GM23338 (cell line): ENCODE measurements at regions not wholly inside any gene's neighbourhood (a gene's known extent, or its start where the extent isn't known, plus 50 kb on each side); places are given as distances from the start of the nearest gene placed in this dataset. TPM values are rescaled to one million over a fixed set of nuclear protein-coding genes. Genes with fewer than 3 reads are reported as not detected.

Experiments used
- EZH2 ChIP-seq: fragments of 200-600 bp; sonication (generic); IDR thresholded peaks from one replicate; pipeline ENCODE4 v1.8.0; 2017; ENCODE audit warnings: antibody characterized with exemption, mild to moderate bottlenecking, low read depth; ENCODE audit not compliant: unreplicated experiment
- JUNB ChIP-seq: IDR thresholded peaks from one replicate; pipeline ENCODE4 v1.6.1; 2016; ENCODE audit warnings: antibody characterized with exemption; ENCODE audit not compliant: unreplicated experiment
- small RNA-seq: library from RNA; depleted of rRNA; stranded (forward); fragments of <200 nt; gene quantifications from one replicate; pipeline ENCODE3, GENCODE V24; 2014; ENCODE audit warnings: low replicate concordance
- TF ChIP-seq, protein P1 (sequence below): fragments of 250-450 bp; sonication (Bioruptor Pico); IDR thresholded peaks from 2 replicates; pipeline ENCODE4 v1.5.0; 2020; ENCODE audit warnings: mild to moderate bottlenecking, moderate library complexity

- TF ChIP-seq, protein P1, sequence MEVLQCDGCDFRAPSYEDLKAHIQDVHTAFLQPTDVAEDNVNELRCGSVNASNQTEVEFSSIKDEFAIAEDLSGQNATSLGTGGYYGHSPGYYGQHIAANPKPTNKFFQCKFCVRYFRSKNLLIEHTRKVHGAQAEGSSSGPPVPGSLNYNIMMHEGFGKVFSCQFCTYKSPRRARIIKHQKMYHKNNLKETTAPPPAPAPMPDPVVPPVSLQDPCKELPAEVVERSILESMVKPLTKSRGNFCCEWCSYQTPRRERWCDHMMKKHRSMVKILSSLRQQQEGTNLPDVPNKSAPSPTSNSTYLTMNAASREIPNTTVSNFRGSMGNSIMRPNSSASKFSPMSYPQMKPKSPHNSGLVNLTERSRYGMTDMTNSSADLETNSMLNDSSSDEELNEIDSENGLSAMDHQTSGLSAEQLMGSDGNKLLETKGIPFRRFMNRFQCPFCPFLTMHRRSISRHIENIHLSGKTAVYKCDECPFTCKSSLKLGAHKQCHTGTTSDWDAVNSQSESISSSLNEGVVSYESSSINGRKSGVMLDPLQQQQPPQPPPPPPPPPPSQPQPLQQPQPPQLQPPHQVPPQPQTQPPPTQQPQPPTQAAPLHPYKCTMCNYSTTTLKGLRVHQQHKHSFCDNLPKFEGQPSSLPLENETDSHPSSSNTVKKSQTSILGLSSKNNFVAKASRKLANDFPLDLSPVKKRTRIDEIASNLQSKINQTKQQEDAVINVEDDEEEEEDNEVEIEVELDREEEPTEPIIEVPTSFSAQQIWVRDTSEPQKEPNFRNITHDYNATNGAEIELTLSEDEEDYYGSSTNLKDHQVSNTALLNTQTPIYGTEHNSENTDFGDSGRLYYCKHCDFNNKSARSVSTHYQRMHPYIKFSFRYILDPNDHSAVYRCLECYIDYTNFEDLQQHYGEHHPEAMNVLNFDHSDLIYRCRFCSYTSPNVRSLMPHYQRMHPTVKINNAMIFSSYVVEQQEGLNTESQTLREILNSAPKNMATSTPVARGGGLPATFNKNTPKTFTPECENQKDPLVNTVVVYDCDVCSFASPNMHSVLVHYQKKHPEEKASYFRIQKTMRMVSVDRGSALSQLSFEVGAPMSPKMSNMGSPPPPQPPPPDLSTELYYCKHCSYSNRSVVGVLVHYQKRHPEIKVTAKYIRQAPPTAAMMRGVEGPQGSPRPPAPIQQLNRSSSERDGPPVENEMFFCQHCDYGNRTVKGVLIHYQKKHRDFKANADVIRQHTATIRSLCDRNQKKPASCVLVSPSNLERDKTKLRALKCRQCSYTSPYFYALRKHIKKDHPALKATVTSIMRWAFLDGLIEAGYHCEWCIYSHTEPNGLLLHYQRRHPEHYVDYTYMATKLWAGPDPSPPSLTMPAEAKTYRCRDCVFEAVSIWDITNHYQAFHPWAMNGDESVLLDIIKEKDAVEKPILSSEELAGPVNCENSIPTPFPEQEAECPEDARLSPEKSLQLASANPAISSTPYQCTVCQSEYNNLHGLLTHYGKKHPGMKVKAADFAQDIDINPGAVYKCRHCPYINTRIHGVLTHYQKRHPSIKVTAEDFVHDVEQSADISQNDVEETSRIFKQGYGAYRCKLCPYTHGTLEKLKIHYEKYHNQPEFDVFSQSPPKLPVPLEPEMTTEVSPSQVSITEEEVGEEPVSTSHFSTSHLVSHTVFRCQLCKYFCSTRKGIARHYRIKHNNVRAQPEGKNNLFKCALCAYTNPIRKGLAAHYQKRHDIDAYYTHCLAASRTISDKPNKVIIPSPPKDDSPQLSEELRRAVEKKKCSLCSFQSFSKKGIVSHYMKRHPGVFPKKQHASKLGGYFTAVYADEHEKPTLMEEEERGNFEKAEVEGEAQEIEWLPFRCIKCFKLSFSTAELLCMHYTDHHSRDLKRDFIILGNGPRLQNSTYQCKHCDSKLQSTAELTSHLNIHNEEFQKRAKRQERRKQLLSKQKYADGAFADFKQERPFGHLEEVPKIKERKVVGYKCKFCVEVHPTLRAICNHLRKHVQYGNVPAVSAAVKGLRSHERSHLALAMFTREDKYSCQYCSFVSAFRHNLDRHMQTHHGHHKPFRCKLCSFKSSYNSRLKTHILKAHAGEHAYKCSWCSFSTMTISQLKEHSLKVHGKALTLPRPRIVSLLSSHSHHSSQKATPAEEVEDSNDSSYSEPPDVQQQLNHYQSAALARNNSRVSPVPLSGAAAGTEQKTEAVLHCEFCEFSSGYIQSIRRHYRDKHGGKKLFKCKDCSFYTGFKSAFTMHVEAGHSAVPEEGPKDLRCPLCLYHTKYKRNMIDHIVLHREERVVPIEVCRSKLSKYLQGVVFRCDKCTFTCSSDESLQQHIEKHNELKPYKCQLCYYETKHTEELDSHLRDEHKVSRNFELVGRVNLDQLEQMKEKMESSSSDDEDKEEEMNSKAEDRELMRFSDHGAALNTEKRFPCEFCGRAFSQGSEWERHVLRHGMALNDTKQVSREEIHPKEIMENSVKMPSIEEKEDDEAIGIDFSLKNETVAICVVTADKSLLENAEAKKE = no peak
- no peak for TF ChIP-seq JUNB
- TF ChIP-seq EZH2 = no peak
Observed at GRCh38 chr6:48169635-48170034, 58.6 kb upstream of the PTCHD4 start (continued).

Small RNA genes lying in the stretch of these regions (small RNA-seq; reads per million reads assigned to genes)
- gene FO393413.1 = not detected
- gene RNU7-65P = not detected
